Panc1 (cell line): ENCODE measurements at regions not wholly inside any gene's neighbourhood (a gene's known extent, or its start where the extent isn't known, plus 50 kb on each side); places are given as distances from the start of the nearest gene placed in this dataset.
"Not testable (repeated sequence)": the region's sequence is repeated elsewhere in the genome, so short reads cannot be mapped to it uniquely, and the experiment has no call there.

Source experiments
- POLR2AphosphoS5 ChIP-seq: IDR thresholded peaks from 2 replicates; pipeline ENCODE4 v1.6.1; 2012; ENCODE audit warnings: mild to moderate bottlenecking, low read depth, low read length, moderate library complexity
- REST ChIP-seq, 2 experiments: IDR thresholded peaks; 2 replicates each; pipeline ENCODE4 v1.6.1; 2011 to 2012; ENCODE audit warnings: low read depth in 2 of 2, control low read depth in 1 of 2, low read length in 1 of 2, mild to moderate bottlenecking in 1 of 2, moderate library complexity in 1 of 2; ENCODE audit not compliant: insufficient read depth in 1 of 2
- SIN3A ChIP-seq: IDR thresholded peaks from 2 replicates; pipeline ENCODE4 v1.6.1; 2012; ENCODE audit warnings: low read depth, mild to moderate bottlenecking, low read length, moderate library complexity, borderline replicate concordance; ENCODE audit not compliant: insufficient read depth
- TCF7L2 ChIP-seq: IDR thresholded peaks from 2 replicates; pipeline ENCODE4 v1.6.1; 2011; ENCODE audit warnings: mild to moderate bottlenecking, low read depth, low read length, inconsistent platforms
- TF ChIP-seq, protein P1 (sequence below): fragments of 450-650 bp; IDR thresholded peaks from 2 replicates; pipeline ENCODE4 v1.5.1; 2017; ENCODE audit warnings: mild to moderate bottlenecking

- not testable (repeated sequence) for TF ChIP-seq TCF7L2; REST (IDR thresholded peaks at IDR 0.05; ENCODE audit: insufficient read depth in 1 of 2, low read depth in 2 of 2, low read length in 1 of 2); SIN3A; POLR2AphosphoS5
- TF ChIP-seq, protein P1, sequence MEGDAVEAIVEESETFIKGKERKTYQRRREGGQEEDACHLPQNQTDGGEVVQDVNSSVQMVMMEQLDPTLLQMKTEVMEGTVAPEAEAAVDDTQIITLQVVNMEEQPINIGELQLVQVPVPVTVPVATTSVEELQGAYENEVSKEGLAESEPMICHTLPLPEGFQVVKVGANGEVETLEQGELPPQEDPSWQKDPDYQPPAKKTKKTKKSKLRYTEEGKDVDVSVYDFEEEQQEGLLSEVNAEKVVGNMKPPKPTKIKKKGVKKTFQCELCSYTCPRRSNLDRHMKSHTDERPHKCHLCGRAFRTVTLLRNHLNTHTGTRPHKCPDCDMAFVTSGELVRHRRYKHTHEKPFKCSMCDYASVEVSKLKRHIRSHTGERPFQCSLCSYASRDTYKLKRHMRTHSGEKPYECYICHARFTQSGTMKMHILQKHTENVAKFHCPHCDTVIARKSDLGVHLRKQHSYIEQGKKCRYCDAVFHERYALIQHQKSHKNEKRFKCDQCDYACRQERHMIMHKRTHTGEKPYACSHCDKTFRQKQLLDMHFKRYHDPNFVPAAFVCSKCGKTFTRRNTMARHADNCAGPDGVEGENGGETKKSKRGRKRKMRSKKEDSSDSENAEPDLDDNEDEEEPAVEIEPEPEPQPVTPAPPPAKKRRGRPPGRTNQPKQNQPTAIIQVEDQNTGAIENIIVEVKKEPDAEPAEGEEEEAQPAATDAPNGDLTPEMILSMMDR, result not testable (repeated sequence)
Observed at GRCh38 chr17:20674374-20674773, 94.8 kb downstream of the CDRT15L2 start.
